Peyer's patch (tissue), 4 donors: ENCODE measurements at regions not wholly inside any gene's neighbourhood (a gene's known extent, or its start where the extent isn't known, plus 50 kb on each side); places are given as distances from the start of the nearest gene placed in this dataset.

Source experiments
- POLR2A ChIP-seq, 2 donors: fragments of 450-650 bp; IDR thresholded peaks; one replicate each; pipeline ENCODE4 v1.5.1; 2017; ENCODE audit warnings: antibody characterized with exemption in 2 of 2, mild to moderate bottlenecking in 2 of 2, moderate library complexity in 2 of 2
- TF ChIP-seq, protein P1 (sequence below), 6 experiments: fragments of 450-650 bp in 4 of 6; fragments of 200-600 bp in 2 of 6; sonication (generic) in 1 of 6; IDR thresholded peaks; one replicate each; pipeline ENCODE4 v1.5.1; 2017 to 2019; ENCODE audit warnings: antibody characterized with exemption in 6 of 6, mild to moderate bottlenecking in 3 of 6, moderate library complexity in 1 of 6

DNA sequence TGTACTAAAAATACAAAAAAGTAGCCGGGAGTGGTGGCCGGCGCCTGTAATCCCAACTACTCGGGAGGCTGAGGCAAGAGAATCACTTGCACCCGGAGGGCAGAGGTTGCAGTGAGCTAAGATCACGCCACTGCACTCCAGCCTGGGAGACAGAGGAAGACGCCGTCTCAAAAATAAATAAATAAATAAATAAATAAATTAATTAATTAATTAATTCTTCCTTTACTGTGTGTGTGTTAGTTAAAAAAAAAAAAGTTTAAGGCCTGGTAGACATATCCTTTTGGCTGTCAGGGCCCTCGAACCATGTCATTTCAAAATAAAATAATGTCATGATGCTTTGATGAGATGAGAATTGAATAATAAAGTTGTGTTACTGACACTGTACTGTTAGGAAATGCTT, 81.3 kb downstream of the ZNF467 start:
- TF ChIP-seq, protein P1, sequence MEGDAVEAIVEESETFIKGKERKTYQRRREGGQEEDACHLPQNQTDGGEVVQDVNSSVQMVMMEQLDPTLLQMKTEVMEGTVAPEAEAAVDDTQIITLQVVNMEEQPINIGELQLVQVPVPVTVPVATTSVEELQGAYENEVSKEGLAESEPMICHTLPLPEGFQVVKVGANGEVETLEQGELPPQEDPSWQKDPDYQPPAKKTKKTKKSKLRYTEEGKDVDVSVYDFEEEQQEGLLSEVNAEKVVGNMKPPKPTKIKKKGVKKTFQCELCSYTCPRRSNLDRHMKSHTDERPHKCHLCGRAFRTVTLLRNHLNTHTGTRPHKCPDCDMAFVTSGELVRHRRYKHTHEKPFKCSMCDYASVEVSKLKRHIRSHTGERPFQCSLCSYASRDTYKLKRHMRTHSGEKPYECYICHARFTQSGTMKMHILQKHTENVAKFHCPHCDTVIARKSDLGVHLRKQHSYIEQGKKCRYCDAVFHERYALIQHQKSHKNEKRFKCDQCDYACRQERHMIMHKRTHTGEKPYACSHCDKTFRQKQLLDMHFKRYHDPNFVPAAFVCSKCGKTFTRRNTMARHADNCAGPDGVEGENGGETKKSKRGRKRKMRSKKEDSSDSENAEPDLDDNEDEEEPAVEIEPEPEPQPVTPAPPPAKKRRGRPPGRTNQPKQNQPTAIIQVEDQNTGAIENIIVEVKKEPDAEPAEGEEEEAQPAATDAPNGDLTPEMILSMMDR (IDR thresholded peaks at IDR 0.05) = no peak
- TF ChIP-seq POLR2A (IDR thresholded peaks at IDR 0.05) = no peak
